ENCODE measurements at regions not wholly inside any gene's neighbourhood (a gene's known extent, or its start where the extent isn't known, plus 50 kb on each side); places are given as distances from the start of the nearest gene placed in this dataset.
"Not testable (repeated sequence)": the region's sequence is repeated elsewhere in the genome, so short reads cannot be mapped to it uniquely, and the experiment has no call there.

DNA sequence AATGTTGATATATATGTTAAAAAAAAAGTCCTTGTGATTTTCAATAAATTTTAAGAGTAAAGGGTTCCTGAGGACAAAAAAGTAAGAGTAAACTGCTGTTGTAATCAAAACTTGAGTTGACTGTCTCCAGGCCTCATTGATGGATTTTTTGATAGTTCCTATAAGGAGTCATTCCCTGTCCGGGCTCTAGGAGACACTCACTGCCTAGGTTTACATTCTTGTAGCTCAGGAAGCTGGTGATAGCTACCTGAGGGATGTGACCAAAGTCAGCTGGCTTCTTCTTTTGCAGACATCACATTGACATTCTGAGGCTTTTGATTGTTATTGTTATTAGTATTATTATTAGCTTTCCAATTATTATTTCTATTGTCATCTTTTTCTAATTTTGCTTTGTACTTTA, 116.5 kb upstream of the FBXL7 start:
- FAIRE-seq = no peak

GRCh38 chr5:15383021-15383420, 117.0 kb upstream of the FBXL7 start:
- no peak for FAIRE-seq

DNA sequence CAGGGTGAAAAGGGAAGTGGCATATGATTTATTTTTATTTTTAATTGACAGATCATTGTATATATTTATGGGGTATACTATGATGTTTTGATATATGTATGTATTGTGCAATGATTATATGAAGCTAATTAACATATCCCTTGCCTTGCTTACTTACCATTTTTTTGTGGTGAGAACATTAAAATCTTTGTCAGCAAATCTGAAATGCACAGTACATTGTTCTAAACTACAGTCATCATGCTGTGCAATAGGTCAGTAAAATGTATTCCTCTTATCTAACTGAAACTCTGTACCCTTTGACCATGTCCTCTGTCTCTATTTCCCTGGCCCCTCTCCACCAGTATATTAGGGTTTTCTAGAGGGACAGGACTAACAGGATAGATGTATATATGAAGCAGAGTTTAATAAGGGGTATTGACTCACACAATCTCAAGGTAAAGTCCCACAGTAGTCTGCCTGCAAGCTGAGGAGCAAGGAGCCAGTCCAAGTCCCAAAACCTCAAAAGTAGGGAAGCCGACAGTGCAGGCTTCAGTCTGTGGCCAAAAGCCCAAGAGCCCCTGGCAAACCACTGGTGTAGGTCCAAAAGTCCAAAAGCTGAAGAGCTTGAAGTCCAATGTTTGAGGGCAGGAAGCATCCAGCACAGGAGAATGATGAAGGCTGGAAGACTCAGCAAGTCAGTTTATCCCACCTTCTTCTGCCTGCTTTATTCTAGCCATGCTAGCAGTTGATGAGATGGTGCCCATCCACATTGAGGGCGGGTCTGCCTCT, 122.2 kb upstream of the FBXL7 start:
- no peak for FAIRE-seq

- FAIRE-seq = no peak
Measured at GRCh38 chr5:15376803-15377202, 123.2 kb upstream of the FBXL7 start.

- FAIRE-seq = no peak
Measured at GRCh38 chr5:15376088-15376487, 123.9 kb upstream of the FBXL7 start.

- no peak for FAIRE-seq
Measured at GRCh38 chr5:15375559-15375958, 124.4 kb upstream of the FBXL7 start.

DNA sequence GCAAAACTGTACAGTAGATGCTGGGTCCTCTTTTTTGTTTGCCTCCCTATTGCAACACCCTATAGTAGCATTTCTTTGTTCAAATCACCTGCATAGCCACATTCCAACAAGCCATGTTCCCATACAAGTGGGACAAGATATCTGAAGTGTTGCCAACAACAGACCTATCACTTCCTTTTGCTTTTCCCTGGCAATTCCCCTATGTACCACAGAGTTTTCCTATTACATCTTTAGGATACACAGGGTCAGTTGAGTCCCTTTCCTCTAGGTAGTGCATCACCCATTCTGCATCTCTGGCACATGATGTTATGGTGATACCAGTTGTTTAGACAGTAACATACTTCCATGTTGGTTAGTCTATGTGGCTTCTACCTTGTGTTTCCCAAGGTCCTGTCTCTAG, 125.1 kb upstream of the FBXL7 start:
- no peak for FAIRE-seq

- FAIRE-seq = no peak
Measured at GRCh38 chr5:15373151-15373550, 126.8 kb upstream of the FBXL7 start.

GRCh38 chr5:15371184-15371583, 128.8 kb upstream of the FBXL7 start:
- no peak for FAIRE-seq

DNA sequence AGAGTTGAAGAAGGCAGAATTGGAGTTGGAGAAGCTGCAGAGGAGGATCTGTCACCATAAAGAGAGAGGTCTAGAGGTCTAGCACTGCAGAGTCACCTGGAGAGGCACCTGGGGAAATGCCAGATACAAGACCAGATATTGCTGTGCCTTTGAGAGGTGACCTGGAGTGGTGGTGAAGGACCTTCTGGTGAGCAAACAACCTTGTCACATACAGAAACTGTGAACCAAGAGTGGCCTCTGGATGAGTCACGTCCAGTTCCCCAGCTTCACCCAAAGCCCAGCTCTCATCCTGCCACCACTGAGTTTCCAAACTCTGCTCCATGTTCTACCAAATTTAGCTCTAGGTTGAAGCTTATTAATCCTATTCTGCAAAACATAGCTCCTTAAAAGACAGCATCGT, 131.1 kb upstream of the FBXL7 start:
- FAIRE-seq = no peak

- no peak for FAIRE-seq
Measured at GRCh38 chr5:15367489-15367888, 132.5 kb upstream of the FBXL7 start.

DNA sequence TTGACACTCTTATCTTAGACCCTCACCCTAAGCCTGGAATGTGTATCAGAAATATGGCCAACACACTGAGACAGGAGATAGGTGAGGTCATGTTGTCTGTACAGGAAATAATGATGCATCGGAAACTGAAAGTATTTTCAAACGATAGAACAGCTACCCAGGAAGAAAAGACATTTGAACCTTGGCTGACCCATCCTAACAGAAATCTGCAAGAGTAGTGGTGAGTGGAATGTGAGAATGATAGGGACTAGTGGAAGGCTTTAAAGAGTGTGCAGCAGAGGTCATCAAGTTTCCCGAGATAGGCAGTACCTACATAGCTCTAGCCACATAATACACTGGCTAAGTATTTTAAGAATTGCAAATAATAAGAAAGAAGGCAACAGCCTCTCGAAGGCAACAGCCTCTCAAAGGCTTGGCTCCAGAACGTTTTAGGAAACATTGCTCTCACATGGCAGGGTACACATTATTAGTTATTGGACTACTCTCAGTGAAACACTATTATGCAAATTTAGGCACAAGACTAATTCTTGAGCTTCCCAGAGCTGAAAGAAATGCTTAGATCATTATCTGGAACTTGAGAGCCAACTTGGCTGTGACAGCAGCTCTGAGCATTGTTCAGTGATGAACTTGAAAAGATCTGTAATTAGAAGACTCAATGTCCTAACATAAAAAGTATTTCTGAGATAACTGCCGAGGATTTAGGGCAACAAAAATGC, 133.1 kb upstream of the FBXL7 start:
- FAIRE-seq = no peak

- no peak for FAIRE-seq
Measured at GRCh38 chr5:15365070-15365469, 134.9 kb upstream of the FBXL7 start.

- no peak for FAIRE-seq
Measured at GRCh38 chr5:15363601-15364000, 136.4 kb upstream of the FBXL7 start.

DNA sequence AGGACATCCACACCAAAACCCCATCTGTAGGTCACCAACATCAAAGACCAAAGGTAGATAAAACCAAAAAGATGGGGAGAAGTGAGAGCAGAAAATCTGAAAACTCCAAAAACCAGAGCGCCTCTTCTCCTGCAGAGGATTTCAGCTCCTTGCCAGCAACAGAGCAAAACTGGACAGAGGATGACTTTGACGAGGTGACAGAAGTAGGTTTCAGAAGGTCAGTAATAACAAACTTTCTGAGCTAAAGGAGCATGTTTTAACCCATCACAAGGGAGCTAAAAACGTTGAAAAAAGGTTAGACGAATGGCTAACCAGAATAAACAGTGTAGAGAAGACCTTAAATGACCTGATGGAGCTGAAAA, 142.9 kb upstream of the FBXL7 start:
- FAIRE-seq = not testable (repeated sequence)

DNA sequence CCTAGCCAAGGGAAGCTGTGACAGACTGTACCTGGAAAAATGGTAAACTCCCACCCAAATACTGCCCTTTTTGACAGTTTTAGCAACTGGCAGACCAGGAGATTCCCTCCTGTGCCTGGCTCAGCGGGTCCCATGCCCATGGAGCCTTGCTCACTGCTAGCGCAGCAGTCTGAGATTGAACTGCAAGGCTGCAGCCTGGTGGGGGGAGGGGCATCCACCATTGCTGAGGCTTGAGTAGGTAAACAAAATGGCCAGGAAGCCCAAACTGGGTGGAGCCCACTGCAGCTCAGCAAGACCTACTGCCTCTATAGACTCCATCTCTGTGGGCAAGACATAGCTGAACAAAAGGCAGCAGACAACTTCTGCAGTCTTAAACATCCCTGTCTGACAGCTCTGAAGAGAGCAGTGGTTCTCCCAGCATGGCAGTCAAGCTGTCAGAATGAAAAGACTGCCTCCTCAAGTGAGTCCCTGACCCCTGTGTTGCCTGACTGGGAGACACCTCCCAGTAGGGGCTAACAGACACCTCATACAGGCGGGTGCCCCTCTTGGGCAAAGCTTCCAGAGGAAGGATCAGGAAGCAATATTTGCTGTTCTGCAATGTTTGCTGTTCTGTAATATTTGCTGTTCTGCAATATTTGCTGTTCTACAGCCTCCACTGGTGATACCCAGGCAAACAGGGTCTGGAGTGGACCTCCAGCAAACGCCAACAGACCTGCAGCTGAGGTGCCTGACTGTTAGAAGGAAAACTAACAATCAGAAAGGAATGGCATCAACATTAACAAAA, 143.5 kb upstream of the FBXL7 start:
- not testable (repeated sequence) for FAIRE-seq

DNA sequence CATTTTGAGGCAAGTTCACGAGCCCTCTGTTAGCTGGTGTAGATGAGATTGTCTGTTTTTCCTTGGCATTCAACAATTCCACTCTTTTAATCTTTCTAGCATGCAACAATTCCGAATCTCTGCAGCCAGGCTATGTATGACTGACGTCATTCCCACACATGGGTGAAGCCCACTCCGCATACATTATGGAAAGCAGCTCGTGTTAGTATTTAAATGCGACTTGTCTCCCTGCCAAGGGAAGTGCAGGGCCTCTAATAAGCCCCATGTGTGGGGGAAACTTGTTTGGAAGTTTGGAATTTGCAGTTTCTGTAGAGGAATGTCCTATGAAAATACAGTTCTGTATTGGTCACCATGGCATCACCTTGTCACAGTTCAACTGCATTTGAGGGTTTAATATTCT, 146.0 kb upstream of the FBXL7 start:
- FAIRE-seq = no peak

DNA sequence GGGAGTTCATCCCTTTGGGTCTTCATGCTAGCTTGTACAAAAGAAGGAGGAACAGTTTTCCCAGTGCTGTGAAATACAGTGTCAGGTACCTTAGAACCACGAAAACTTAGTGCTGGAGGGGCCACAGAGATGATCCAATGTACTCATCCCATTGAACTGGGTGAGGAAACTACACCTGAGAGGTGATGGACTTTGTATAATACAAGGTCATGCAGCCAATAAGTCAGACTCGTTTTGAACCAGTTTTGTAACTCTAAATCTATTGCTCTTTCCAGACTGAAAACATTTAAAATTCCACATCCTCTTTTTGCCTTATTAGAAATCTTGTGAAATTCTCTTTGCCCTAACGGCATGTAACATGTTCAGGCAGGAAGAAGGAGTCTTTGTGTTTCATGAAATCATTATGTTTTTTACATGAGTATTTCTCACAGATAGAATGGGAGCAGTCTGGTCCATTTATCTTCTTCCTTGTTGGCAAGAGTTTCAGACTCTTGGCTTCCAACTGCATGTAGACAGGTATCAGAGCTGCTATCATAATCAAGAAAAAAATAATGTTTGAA, 146.8 kb upstream of the FBXL7 start:
- no peak for FAIRE-seq

DNA sequence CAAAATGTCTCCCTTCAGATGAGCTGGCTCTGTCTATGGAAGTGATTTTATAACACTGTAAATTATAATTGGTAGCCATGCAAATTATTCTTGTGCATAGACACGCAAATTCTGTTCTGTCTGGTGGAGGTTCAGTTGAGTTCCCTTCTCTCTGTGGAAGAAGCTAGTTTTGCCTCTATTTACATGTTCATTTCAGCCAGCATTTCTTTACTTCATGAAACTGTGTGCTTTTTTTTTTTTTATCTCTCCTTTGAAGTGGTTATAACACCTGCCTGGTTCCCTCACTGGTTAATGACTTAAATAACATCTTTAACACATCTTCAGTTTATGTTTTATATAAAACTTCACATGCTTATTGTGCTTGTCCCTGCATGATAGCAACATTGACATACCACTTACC, 149.4 kb upstream of the FBXL7 start:
- no peak for FAIRE-seq

GRCh38 chr5:15346738-15347137, 153.2 kb upstream of the FBXL7 start:
- FAIRE-seq = no peak

DNA sequence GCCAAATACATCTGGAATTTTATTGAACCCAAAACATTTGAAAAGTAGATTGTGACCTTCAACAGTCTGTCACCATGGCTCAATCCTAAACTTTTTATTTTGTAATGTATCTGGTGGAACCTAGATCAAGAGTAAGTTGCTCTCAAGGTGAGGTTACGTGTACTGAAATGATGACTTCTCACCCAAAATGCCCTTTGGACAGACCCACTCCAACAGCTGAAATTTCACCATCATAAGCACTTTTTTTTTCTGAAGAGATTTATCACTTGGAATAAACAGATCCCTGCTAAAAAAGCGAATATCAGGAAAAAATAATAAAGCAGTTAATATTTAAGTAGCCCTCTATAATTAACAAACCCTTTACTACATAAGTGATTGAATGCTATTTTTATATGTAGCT, 155.0 kb upstream of the FBXL7 start:
- FAIRE-seq = no peak

DNA sequence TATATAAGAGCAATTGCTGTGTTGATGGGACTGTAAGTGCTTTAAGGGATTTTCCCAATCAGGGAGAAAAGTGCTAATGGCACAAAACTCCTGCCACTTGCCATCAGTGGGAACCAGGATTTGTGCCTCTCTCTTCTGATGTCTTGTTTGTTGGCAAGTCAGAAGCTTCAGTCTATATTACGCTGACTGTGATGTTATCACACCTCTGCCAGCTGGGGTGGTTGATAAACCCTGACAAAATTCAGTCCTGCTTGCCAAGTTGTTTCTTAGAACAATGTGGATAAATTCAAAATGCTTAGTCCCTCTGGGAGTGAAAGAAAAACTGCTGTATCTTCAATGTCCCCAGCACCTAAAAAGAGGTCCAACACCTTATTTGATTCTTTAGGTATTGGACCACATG, 161.4 kb upstream of the FBXL7 start:
- no peak for FAIRE-seq

DNA sequence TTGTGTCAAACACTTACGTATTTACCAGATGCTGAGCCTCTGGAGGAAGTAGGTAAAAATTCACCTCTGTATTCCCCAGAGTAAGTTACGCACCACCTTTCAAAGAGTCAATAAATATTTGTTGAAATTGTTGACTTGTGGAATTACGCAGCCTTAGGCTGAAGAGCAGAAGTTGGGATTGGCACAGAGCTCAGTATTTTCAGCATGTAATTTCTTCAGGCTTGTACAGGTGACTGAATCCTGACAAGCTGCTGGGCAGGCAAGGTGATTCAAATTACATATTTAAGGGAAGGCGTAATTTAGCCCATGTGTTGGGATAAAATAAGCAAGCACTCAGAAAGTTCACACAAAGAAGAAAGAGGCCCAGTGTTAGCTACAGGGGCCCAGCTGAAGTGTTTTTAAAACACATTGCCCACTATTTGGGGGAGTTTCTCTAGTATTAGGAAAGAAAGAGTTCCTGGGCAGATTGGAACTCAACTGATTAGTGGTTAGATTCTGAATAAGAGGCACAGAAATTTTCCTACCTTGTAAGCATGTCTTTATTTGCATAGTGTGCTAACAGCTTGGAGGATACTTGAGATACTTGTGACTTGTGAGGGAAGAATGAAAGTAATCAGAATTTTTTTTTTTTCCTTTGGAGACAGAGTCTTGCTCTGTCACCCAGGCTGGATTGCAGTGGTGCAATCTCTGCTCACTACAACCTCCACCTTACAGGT, 165.3 kb upstream of the FBXL7 start:
- no peak for FAIRE-seq
